Skeletal muscle cell (primary cell): ENCODE measurements at regions not wholly inside any gene's neighbourhood (a gene's known extent, or its start where the extent isn't known, plus 50 kb on each side); places are given as distances from the start of the nearest gene placed in this dataset.

ENCODE experiments used
- DNase-seq: peaks from one replicate; pipeline ENCODE4 v3.0.0-alpha.2; 2010; ENCODE audit warnings: low read depth
- H3K4me3 ChIP-seq: 2 replicates; pipeline ENCODE4 v1.5.1; 2011; ENCODE audit warnings: low read depth, mild to moderate bottlenecking, control low read depth, low read length, moderate library complexity

DNA sequence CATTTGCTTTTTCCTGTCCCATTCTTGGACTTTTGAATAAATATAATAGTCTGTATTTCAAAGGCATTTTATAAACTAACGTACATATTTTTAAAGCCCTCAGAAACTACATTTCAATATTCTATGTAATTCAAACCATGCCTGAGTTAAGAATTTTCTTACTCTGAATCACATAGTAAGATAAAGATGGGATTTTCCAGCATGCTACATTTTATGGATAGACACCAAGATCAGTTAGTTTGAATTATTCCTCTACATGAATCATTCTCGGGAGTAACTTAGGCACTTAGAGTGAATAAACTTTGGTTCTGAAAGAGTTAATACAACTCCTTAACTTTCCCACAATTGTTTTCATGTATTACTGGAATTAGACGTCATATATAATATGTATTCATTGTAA, 713.3 kb upstream of the CBLB start:
- H3K4me3 ChIP-seq: no peak overlapping the region
- no peak for DNase-seq

DNA sequence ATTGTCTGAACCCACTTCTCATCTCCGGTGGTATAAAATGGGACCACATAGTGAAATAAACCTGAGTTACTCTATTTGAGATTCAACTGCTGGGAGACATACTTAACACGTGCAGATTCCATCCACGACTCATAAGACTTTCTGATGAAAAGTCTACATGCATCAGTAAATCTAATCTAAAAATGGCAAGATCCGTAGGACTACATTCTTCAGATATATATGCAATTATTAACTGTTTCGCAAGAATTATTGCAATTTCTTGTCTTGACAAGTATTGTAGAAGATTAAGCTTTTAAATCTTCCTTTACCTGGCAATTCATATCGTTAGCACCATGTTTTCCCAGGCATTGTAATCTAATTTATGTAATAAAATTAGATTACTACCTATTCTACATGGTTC, 718.7 kb upstream of the CBLB start:
- no peak for DNase-seq
- H3K4me3 ChIP-seq: no peak overlapping the region

DNA sequence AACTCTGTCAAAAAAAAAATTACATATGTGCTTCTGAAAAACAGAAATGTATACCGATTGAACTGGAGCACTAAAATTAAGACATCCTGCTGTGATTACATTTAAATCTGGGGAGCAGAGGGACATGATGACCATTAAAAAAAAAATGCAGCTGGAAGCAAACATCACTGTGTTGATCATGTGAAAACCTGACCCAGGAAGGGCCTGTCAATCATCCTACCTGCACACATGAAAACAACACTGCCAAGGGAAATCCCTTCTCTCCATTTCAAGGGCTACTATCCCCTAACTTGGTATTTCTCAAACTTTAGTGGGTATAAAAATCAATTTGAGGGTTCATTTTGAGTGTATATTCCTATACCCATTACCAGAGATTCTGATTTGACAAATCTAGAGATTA, 719.9 kb upstream of the CBLB start:
- no peak overlapping the region for H3K4me3 ChIP-seq
- DNase-seq: no peak

DNA sequence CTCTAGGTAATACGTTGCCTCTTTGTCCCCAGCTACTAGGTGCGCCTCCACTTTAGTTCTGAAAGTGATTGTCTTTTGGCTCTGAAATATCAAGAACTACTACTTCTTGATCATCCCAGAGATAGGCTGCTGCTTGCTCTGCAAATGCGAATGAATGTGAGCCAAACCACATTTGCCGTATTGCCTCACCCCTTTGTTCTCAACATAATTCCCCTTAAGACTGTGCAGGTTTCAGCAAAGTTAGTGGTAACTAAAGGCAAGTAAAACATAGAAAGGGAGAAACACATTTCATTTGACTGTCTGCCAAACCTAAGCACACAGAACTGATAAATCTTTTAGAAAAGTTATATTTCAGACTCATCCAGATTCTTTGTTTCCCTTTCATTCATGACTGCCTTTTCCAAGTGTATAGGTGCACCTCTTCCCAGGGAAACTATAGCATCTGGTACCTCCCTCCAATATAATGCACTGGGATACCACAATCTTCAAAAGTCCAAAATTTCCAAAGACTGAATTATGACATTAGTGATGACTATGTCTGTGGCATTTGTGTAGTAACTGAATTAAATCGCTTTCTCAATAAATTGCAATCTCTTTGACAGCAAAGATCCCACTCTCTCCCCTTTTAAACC, 720.6 kb upstream of the CBLB start:
- no peak overlapping the region for H3K4me3 ChIP-seq
- peak; percentile 84 for DNase-seq

DNA sequence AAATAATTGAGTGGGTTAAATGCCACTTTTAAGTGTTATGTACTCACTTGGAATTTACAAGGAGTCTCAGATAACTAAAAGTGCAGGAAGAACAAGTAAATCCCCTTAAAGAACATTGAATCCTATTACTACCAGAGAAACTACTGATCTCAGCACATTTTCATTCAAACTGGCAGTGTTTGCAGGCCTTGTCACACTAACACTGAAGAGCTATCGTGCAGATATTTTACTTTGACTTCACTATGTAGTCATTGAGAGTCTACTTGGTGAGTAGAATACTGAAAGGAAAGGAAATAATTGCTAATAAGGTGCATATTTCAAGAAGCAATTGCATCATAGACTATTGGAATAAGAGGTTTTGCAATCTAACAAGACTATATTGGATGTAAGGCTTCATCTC, 721.4 kb upstream of the CBLB start:
- no peak for DNase-seq

DNA sequence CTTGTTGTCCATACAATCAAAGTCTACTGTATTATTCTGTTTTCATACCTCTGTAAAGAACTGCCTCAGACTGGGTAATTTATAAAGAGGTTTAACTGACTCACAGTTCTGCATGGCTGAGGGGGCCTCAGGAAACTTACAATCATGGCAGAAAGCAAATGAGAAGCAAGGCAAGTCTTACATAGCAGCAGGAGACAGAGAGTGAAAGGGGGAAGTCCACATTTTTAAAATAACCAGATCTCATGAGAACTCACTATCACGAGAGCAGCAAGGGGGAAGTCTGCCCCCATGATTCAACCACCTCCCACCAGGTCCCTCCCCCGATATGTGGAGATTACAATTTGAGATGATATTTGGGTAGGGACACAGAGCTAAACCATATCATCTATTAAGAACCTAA, 724.6 kb upstream of the CBLB start:
- H3K4me3 ChIP-seq: no peak overlapping the region
- no peak for DNase-seq

More for the DNA sequence above, 721.4 kb upstream of the CBLB start:
- no peak overlapping the region for H3K4me3 ChIP-seq

DNA sequence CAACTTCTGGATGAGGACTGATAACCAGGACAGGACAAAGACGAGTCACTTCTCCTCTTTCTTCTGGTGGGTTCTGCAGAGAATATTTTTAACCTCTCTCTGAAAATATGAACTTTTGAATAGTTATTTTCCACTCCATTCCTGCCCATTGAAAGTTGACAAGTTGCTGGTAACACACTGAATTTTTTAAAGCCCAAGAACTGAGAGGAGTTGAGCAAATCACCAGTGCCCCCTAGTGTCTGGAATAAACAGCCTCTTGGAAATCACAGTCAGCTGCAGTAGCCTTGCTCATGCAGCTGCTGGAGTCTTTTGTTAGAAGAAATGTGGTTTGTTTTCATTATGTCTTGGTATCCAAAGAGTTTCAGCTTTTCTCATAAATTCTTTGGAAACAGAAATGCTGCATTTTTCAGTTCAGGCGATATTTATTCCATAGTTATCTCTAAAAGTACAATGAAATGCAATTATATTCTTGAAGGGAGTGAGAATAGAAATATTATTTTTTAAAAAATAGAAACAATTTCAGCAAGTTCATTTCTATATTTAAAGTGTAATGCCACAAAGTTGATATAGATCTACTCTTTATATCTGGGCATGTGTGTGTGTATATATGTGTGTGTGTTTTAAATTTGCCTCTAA, 741.0 kb upstream of the CBLB start:
- no peak overlapping the region for H3K4me3 ChIP-seq
- peak; percentile 75 for DNase-seq

DNA sequence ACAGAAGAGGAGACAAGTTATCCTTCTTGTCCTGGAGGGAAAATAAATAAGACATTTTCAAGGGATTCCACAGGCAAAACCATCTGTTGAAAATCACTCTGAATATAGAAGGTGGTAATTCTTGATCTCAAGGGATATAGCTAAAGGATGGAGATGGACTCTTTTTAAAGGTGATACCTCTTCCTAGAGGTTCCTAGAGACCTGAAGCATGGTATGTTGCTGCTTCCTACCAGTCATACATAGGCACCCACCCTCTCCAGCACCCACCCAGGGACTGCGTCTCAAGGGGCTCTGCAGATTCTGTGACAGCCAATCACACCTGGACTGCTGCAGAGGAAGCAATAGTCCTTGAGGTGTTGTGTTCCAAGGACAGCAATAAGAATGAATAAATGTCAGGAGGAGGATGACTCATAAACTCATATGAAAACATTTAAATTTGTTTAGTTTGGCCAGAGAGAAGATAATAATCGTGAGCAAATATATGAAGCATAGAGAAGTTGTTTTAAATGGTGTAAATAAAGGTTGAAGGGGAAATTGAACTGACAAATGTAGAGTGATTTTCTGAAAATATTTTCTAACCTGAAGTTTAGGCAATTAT, 741.6 kb upstream of the CBLB start:
- DNase-seq: no peak
- no peak overlapping the region for H3K4me3 ChIP-seq

DNA sequence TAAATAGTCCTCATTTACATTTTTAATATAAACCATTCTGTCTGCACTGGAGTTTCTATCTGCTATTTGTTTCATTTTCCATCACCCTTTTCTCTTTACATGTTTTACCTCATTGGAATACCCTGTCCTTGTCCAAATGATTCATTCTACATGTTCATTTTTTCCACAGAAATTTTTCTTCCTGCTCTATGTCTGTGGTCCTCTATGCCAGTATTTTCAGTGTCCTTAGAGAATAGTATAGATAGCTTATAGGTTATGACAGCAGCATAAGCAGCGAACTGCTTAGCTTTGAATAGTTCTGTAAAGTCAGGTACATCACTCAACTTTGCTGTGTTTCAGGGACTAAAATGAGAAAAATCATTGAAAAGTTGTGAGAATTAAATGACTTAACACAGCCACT, 742.3 kb upstream of the CBLB start:
- no peak for DNase-seq
- H3K4me3 ChIP-seq: no peak overlapping the region

DNA sequence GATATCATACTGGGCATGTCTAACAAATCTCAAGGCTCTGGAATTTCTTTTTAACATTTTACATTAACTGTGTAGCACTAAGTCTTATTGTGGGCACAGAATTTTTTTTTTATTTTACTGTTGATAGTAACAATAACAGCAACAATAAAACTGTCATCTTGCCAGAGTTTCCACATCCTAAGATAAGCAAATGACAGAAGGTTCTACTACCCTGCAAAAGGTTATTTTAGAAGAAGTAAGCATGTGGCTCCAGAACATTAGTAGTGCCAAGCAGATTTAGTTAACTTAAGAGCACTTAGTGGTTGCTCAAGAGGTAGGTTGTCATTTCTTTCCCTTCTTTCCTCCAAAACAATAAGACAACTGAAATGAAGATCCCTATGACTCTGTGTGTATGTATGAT, 743.0 kb upstream of the CBLB start:
- H3K4me3 ChIP-seq: no peak overlapping the region
- no peak for DNase-seq

DNA sequence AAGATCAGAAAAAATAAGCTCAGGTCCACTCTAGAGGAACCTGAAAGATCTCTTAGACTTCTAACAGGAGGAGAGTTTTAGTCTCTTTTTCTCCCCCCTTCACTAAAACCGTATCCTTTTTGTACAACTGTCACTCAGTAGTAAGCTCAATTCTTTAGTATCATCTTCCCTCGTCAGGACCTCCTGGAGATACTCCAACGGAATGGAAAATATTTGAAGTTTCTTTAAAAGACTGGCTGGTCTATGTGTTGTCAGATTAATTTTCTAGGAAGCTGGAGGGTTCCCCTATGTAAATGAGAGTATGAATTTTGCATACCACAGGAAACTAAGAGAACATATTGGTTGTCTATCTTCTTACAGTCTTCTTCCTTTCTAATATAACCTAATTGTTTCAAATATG, 747.7 kb upstream of the CBLB start:
- no peak for DNase-seq
- H3K4me3 ChIP-seq: no peak overlapping the region

DNA sequence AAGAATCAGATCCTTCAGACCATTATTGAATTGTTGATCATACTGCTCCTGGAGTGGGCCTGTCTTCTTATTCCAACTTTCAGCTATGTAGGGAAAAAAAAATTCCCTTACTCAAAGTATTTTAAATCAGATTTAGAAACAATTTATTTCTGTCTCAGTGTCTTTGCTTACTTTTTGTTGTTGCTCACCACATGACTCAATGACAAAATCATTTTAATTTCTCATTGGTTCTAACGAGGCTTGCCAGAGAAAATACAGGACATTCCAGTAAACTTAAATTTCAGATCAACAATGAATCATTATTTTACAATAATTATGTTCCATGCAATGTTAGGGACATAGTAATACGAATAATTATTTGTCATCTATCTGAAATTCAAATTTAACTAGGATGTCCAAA, 748.5 kb upstream of the CBLB start:
- DNase-seq: no peak
- no peak overlapping the region for H3K4me3 ChIP-seq

DNA sequence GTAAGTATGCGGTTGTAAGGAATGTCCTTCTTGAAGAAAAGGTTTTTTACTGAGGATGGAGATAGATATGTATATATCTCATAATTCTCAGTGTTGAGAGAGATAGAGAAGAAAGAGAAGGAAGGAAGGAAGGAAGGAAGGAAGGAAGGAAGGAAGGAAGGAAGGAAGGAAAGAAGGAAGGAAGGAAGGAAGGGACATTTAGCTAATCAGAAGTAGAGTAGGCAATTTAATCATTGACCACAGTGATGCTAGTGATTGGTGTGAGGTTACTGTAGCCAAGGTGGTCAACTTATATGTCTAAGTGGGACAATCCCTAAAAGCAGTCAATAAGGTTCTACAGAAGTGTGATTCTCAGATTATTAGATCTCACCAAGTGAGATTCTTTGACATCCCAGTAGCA, 751.8 kb upstream of the CBLB start:
- no peak for DNase-seq

DNA sequence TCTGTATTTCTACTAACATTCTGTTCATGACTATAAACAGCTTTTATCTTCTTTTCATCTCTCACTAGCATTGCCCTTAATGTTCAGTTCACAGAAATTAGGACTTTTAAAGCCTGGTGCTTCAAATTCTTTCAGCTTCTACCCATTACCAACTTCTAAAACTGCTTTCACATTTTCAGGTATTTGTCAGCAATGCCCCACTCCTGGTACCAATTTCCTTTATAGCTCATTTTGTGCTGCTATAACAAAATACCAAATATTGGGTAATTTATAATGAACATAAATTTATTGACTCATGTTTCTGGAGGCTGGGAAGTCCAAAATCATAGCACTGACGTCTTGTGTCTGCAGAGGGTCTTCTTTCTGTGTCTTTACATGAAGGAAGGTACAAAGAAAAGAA, 753.1 kb upstream of the CCDC54 start:
- DNase-seq: no peak
- no peak overlapping the region for H3K4me3 ChIP-seq

More for the DNA sequence above, 751.8 kb upstream of the CBLB start:
- no peak overlapping the region for H3K4me3 ChIP-seq

DNA sequence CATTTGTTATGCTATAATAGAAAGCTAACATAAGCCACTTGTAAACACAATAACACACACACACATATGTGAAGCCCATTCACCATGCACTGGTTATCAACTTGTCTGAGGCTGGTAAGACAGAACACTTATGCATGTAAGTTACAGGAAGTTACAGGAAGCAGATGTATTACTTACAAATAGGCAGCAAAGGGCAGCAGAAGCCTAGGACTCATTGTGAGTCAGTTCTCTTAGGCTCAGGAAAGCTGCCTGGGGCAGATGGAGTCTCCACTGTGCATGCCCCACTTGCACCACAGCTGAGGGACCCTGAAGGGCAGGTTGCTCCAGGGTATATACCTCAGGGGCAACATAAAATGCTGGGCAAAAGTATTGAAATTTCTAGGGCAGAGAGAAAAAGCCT, 748.8 kb upstream of the CCDC54 start:
- no peak overlapping the region for H3K4me3 ChIP-seq
- peak; percentile 46 for DNase-seq

DNA sequence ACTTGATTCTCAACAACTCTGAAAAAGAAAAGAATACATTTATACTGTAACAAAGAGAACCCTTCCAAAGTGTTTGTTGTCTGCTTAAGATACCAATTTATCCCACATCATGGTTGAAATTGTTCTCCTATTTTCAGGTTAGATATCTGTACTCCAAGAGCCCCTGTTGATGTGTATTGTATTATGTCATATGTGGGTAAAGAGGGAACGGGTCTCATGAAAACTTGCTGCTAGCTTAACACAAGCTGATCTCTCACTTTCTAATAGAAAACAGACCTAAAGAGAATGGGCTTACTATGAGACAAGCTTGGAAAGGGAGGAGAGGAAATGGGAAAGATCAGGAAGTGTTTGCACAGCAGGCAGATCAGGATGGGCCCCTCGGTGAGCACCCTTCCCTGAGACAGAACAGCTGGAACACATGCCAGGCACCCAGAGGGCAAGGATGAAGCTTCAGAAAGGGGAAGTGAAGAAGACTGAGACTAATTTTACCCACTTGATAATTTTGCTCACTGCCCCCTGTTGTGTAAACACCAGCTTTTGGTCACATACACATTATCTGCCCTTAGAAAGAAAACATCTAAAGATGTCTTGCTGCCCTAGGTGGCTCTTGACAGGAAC, 747.9 kb upstream of the CCDC54 start:
- H3K4me3 ChIP-seq: no peak overlapping the region
- DNase-seq: no peak

DNA sequence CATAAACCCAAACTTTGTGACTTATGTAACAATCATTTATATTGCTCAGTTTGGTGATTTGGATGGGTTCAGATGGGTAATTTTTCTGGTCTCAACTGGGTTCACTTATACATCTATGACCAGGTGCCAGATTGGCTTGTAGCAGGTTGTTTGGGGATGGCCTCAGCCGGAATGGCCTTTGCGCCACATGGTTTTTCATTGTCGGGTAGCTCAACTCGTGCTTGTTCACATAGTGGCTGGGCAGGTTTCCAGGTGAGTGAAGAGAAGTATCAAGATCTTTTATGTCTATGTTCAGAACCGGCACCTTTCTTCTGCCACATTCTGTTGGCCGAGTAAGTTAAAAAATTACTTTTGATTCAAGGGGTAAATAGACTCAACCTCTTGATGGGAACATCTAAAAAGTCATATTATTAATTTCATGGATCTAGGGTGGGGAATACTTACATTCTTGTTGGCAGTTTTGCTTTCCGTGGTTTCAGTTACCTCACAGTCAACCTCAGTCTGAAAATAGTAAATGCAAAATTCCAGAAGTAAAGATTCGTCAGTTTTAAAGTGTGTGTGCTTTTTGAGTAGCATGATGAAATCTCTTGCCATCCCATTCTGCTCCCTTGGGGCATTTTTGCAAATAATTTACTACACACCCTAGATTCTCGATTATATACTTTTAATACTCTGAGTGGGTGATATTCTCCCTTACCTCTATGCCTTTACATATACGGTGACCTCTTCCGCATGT, 745.7 kb upstream of the CCDC54 start:
- peak; percentile 32 for DNase-seq
- H3K4me3 ChIP-seq: no peak overlapping the region

DNA sequence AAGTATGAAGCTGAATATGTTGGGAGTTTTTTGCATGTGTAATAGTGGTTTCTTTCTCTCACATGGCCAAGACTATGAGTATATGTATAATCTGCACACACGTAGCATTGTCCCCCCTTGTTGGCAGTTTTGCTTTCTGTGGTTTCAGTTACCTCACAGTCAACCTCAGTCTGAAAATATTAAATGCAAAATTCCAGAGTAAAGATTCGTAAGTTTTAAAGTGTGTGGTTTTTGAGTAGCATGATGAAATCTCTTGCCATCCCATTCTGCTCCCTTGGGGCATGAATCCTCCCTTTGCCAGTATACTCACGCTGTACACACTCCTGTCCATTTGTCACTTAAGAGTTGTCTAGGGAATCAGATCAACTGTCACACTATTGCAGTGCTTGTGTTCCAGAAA, 742.0 kb upstream of the CCDC54 start:
- DNase-seq: peak; percentile 91
- H3K4me3 ChIP-seq: no peak overlapping the region

DNA sequence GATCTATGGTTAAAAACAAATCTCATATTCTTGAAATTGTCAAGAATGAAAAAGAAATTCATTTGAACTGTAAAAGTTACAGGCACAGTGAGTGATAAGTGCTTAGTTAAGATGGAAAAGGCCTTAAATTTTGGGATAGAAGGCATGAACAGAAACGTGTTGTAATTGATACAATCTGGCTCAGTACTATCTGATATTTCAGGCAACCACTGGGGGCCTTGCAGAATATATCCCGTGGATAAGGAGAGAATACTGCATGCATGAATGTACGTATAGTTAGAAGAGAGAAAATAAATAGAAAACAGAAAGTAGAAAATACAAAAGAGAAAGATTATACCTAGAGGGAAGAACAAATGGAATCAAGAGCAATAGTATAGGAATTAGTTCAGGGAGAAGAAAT, 741.4 kb upstream of the CCDC54 start:
- no peak overlapping the region for H3K4me3 ChIP-seq
- DNase-seq: no peak

DNA sequence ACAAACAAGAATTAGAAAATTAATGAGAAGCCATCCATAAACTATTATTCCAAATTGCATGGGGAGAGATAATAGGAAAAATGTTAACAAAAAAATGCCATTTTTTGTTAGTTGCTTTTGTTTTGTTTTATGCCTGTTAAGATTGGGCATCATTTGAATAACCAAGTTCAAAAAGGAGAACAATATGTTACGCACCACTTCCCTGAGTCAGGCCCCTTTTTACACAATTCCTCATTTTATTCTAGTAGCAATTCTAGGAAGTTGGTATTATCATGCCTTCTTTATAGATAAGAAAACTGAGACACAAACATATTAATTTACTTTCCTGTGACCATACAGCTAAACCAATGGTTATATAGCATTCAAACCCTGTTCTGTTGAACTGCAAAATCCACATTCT, 736.9 kb upstream of the CCDC54 start:
- H3K4me3 ChIP-seq: no peak overlapping the region
- no peak for DNase-seq
